HepG2 (cell line): ENCODE measurements at regions not wholly inside any gene's neighbourhood (a gene's known extent, or its start where the extent isn't known, plus 50 kb on each side); places are given as distances from the start of the nearest gene placed in this dataset.

ENCODE experiments used
- ARNT ChIP-seq: fragments of 450-650 bp; IDR thresholded peaks from 2 replicates; pipeline ENCODE4 v1.6.1; 2017
- E2F2 ChIP-seq: sonication (generic); formaldehyde crosslinking; IDR thresholded peaks from 2 replicates; pipeline ENCODE4 v1.4.0; 2020; ENCODE audit warnings: missing genetic modification reagents, borderline replicate concordance
- HNRNPH1 ChIP-seq: fragments of 200-400 bp; formaldehyde crosslinking; optimal IDR thresholded peaks from 2 replicates; pipeline ENCODE3; 2017; ENCODE audit warnings: mild to moderate bottlenecking, low read depth, low read length
- ISL2 ChIP-seq: sonication (generic); formaldehyde crosslinking; IDR thresholded peaks from 2 replicates; pipeline ENCODE4 v1.5.0; 2020; ENCODE audit warnings: missing genetic modification reagents
- MTF1 ChIP-seq: sonication (generic); formaldehyde crosslinking; IDR thresholded peaks from 2 replicates; pipeline ENCODE4 v1.5.0; 2020; ENCODE audit warnings: missing genetic modification reagents
- REST ChIP-seq, 2 experiments: IDR thresholded peaks; 2 replicates each; pipeline ENCODE4 v1.6.1; 2011 to 2012; ENCODE audit warnings: low read length in 2 of 2, borderline replicate concordance in 1 of 2, low read depth in 1 of 2, mild to moderate bottlenecking in 1 of 2, moderate library complexity in 1 of 2
- TGIF2 ChIP-seq: IDR thresholded peaks from 2 replicates; pipeline ENCODE4 v1.6.1; 2016; ENCODE audit warnings: control low read depth, missing compliant biosample characterization
- ZNF407 ChIP-seq: sonication (generic); formaldehyde crosslinking; IDR thresholded peaks from one replicate; pipeline ENCODE4 v1.5.1; 2020; ENCODE audit warnings: mild to moderate bottlenecking, missing genetic modification reagents; ENCODE audit errors: not compliant biosample characterization
- ZNF629 ChIP-seq: sonication (generic); formaldehyde crosslinking; conservative IDR thresholded peaks from 2 replicates; pipeline ENCODE4 v1.5.0; 2020; ENCODE audit warnings: missing genetic modification reagents
- TF ChIP-seq, protein P1 (sequence below): sonication (generic); formaldehyde crosslinking; IDR thresholded peaks from 2 replicates; pipeline ENCODE4 v1.4.0; 2020; ENCODE audit warnings: missing genetic modification reagents

DNA sequence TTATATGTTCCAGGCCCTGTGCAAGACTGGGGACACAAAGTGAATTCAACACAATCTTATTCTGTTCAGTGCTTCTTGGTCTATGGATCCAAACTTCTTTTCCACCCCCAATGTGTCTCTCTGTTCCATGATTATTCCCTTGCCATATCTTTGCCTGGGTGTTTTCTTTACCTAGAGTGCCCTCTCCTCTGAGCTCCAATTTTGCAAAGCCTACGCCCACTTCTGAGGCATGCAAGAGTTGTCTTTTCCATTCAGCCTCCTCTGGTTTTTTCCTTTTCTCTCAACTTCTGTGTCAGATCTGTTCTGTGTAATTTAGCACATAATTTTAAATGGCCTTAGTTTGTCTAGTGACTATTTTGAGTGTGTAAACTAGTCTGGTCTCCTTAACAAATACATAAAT lies 72.8 kb upstream of the PLCL2 start (continued):
- TF ChIP-seq REST (IDR thresholded peaks at IDR 0.05; ENCODE audit: borderline replicate concordance in 1 of 2, low read depth in 1 of 2, low read length in 2 of 2) (no peak), ZNF407 (CRISPR knock-in tag) (no peak), ZNF629 (no peak), ISL2 (CRISPR knock-in tag) (no peak), TGIF2 (no peak), MTF1 (CRISPR knock-in tag) (no peak), ARNT (no peak), HNRNPH1 (no peak), E2F2 (no peak)
- TF ChIP-seq, protein P1, sequence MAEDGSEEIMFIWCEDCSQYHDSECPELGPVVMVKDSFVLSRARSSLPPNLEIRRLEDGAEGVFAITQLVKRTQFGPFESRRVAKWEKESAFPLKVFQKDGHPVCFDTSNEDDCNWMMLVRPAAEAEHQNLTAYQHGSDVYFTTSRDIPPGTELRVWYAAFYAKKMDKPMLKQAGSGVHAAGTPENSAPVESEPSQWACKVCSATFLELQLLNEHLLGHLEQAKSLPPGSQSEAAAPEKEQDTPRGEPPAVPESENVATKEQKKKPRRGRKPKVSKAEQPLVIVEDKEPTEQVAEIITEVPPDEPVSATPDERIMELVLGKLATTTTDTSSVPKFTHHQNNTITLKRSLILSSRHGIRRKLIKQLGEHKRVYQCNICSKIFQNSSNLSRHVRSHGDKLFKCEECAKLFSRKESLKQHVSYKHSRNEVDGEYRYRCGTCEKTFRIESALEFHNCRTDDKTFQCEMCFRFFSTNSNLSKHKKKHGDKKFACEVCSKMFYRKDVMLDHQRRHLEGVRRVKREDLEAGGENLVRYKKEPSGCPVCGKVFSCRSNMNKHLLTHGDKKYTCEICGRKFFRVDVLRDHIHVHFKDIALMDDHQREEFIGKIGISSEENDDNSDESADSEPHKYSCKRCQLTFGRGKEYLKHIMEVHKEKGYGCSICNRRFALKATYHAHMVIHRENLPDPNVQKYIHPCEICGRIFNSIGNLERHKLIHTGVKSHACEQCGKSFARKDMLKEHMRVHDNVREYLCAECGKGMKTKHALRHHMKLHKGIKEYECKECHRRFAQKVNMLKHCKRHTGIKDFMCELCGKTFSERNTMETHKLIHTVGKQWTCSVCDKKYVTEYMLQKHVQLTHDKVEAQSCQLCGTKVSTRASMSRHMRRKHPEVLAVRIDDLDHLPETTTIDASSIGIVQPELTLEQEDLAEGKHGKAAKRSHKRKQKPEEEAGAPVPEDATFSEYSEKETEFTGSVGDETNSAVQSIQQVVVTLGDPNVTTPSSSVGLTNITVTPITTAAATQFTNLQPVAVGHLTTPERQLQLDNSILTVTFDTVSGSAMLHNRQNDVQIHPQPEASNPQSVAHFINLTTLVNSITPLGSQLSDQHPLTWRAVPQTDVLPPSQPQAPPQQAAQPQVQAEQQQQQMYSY, result no peak
